ENCODE measurements at regions not wholly inside any gene's neighbourhood (a gene's known extent, or its start where the extent isn't known, plus 50 kb on each side); places are given as distances from the start of the nearest gene placed in this dataset.

- peaks cover 0 to 5% of the 10 kb centered on the region in 2 experiments; a peak in 2 of 4 replicates for H3K27me3 ChIP-seq (replicated peaks in 1 of 2; ENCODE audit: control insufficient read depth in 2 of 2, insufficient read depth in 2 of 2, low read length in 1 of 2)
- H4K20me1 ChIP-seq (ENCODE audit: control insufficient read depth, insufficient read depth): no peaks in the 10 kb centered on the region
- RAD21 ChIA-PET (ENCODE audit: unreplicated experiment): interaction anchor here (1.6 kb wide), 1 partner anchor 41 kb away, joined by 5 read pairs; no protein-coding TSS in a partner anchor
- H3K4me3 ChIP-seq: no peak overlapping the region
- POLR2A ChIA-PET: no interaction called here
- FAIRE-seq (no peak), ATAC-seq (no peak), DNase-seq (ENCODE audit: low read depth, low spot score) (no peak)
- no peaks in the 10 kb centered on the region for H3K4me1 ChIP-seq (ENCODE audit: control insufficient read depth, insufficient read depth, low read length)
- no peak overlapping the region for H2AFZ ChIP-seq (ENCODE audit: control insufficient read depth, low read depth, low read length)
- no TSS peak for BruUV-seq (replicated peaks)
- no peak overlapping the region for H3K9ac ChIP-seq (ENCODE audit: control insufficient read depth, insufficient read depth, low read length)
- SMC1A ChIA-PET (ENCODE audit: uncharacterized antibody, unreplicated experiment): interaction anchor here (0.6 to 1.1 kb wide), 2 partner anchors 41 to 253 kb away, joined by 3 read pairs; no protein-coding TSS in a partner anchor
- in situ Hi-C loops (cut with MboI) (no loop called here), intact Hi-C loops (cut with micrococcal nuclease; ENCODE audit: unreplicated experiment) (no loop called here)
- 16% methylated on average over 6 of the region's 6 CpGs for WGBS (ENCODE audit: insufficient coverage, insufficient replicate concordance, low lambda C conversion rate, missing lambda C conversion rate)
- TF ChIP-seq TAF1 (IDR thresholded peaks at IDR 0.05; ENCODE audit: borderline replicate concordance, low read depth, low read length): no peak
- TF ChIP-seq NR2C2 (IDR thresholded peaks at IDR 0.05; ENCODE audit: borderline replicate concordance, control insufficient read depth, insufficient read length, low read depth): no peak
- no peak for TF ChIP-seq ZNF687 (IDR thresholded peaks at IDR 0.05)
- no peak for TF ChIP-seq NFXL1 (IDR thresholded peaks at IDR 0.05; ENCODE audit: borderline replicate concordance)
- TF ChIP-seq ZBTB40 (IDR thresholded peaks at IDR 0.05; ENCODE audit: borderline replicate concordance): no peak
- no peak for TF ChIP-seq CHD2 (IDR thresholded peaks at IDR 0.05; ENCODE audit: borderline replicate concordance, low read depth, low read length)
- no peak for TF ChIP-seq MTA2 (IDR thresholded peaks at IDR 0.05; ENCODE audit: low read depth)
- TF ChIP-seq ZBED1 (IDR thresholded peaks at IDR 0.05; ENCODE audit: borderline replicate concordance): no peak
- no peak for TF ChIP-seq ZNF384 (IDR thresholded peaks at IDR 0.05; ENCODE audit: borderline replicate concordance, low read depth, low read length)
- no peak for TF ChIP-seq IKZF1 (conservative IDR thresholded peaks at IDR 0.05)
- no peak for TF ChIP-seq SIN3A (IDR thresholded peaks at IDR 0.05; ENCODE audit: low read depth, low read length)
- H3K4me2 ChIP-seq (ENCODE audit: control insufficient read depth, insufficient read depth): no peak overlapping the region
- no peak overlapping the region for H3K27ac ChIP-seq (ENCODE audit: control insufficient read depth, insufficient read depth)
- CTCF ChIA-PET: interaction anchor here (0.5 to 1.6 kb wide), 2 partner anchors 30 to 96 kb away, joined by 3 to 4 read pairs; no protein-coding TSS in a partner anchor
- H3K9me3 ChIP-seq (replicated peaks; ENCODE audit: control insufficient read depth, insufficient read depth, low read length): no peaks in the 10 kb centered on the region
- no peaks in the 10 kb centered on the region for H3K79me2 ChIP-seq (ENCODE audit: control insufficient read depth, insufficient read depth, low read length)
- H3K36me3 ChIP-seq (ENCODE audit: control insufficient read depth in 2 of 2, insufficient read depth in 2 of 2, low read length in 1 of 2): no peaks in the 10 kb centered on the region
Measured at GRCh38 chr3:13132731-13133410, 59.6 kb upstream of the IQSEC1 start.
